Psoas muscle (tissue), 7 donors: ENCODE measurements at regions not wholly inside any gene's neighbourhood (a gene's known extent, or its start where the extent isn't known, plus 50 kb on each side); places are given as distances from the start of the nearest gene placed in this dataset.

ENCODE experiments used
- ATAC-seq, 4 donors: fragments of 200-7000 bp; cut with Tn5 transposase; one replicate each; pipeline ENCODE4 v1.9.1; 2020; ENCODE audit warnings: moderate library complexity in 3 of 4, mild to moderate bottlenecking in 2 of 4
- DNase-seq, 2 donors: peaks; one replicate each; pipeline ENCODE4 v3.0.0-alpha.2; 2020
- H3K27ac ChIP-seq: fragments of 200-600 bp; one replicate; pipeline ENCODE4 v1.8.0; 2022
- H3K27me3 ChIP-seq, 3 donors: fragments of 200-600 bp in 1 of 3; one replicate each; pipeline versions ENCODE4 v1.6.1 to v1.8.0; 2013 to 2022; ENCODE audit warnings: low read length in 2 of 3, mild to moderate bottlenecking in 2 of 3, moderate library complexity in 1 of 3; ENCODE audit not compliant: insufficient read depth in 3 of 3
- H3K36me3 ChIP-seq, 2 donors: fragments of 200-600 bp in 1 of 2; one replicate each; pipeline versions ENCODE4 v1.6.1 to v1.8.0; 2013 to 2022; ENCODE audit warnings: low read depth in 1 of 2, mild to moderate bottlenecking in 1 of 2, moderate library complexity in 1 of 2; ENCODE audit not compliant: insufficient read depth in 1 of 2
- H3K4me1 ChIP-seq: fragments of 200-600 bp; one replicate; pipeline ENCODE4 v1.8.0; 2022
- H3K4me3 ChIP-seq: fragments of 200-600 bp; one replicate; pipeline ENCODE4 v1.8.0; 2022; ENCODE audit warnings: mild to moderate bottlenecking
- H3K9me3 ChIP-seq: fragments of 200-600 bp; one replicate; pipeline ENCODE4 v1.8.0; 2022
- CTCF ChIP-seq: fragments of 200-600 bp; IDR thresholded peaks from one replicate; pipeline ENCODE4 v1.8.0; 2022; ENCODE audit warnings: antibody characterized with exemption
- WGBS, 3 donors: extraction: QIAGEN DNeasy Blood & Tissue Kit; methylation state at CpG; one replicate each; pipeline versions ENCODE4 v1.1.6 to v1.1.7; 2013; 5-methylcytosine and 5-hydroxymethylcytosine counted together
- intact Hi-C, 2 donors: fragments of 100-400 bp; cut with DNase I; formaldehyde crosslinking; loops; one replicate each; pipeline versions ENCODE4 v1.11.0 to v1.14.2; 2022
- donor health status: healthy with polysubstance abuse.
- donor health status: DM: no; HTN: no; CAD: no; lungs with moderate emphysema.
- donor health status: Bipolar disorder and iron deficiency.
- donor health status: healthy.
- donor health status: DM: yes; HTN: yes; CAD: no.
- donor health status: DM: no; HTN: no; CAD: no.
- donor health status: DM: yes; HTN: yes; CAD: no.

DNA sequence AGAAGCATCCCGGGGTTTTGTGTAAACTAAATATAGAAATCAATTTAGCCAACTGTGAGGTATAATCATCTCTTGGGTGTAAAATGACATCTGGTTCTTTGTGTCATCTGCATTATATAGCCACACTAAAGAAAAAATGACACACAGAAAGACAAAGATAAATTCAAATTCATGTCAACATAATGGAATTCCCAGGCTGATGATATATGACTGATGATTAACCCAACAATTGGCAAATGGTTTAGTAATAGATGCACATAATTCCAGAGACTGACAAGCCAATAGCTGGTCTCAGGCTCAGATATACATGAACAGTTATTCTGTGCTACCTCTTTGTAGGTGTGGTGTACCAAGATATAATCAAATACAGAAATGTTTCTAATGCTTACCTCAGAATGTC, 375.4 kb upstream of the PITX2 start:
- Histone ChIP-seq H3K4me1 (no peaks in the 10 kb centered on the region), H3K36me3 (no peaks in the 10 kb centered on the region), H3K27me3 (no peaks in the 10 kb centered on the region), H3K9me3 (no peaks in the 10 kb centered on the region), H3K4me3 (no peak overlapping the region), H3K27ac (no peak overlapping the region)
- TF ChIP-seq CTCF, result no peak
- intact Hi-C loops, result no loop called here
- 55 to 67% (median 67%) methylated on average over 1 of the region's 1 CpG for WGBS, 3 donors
- no peak for ATAC-seq
- no peak for DNase-seq

DNA sequence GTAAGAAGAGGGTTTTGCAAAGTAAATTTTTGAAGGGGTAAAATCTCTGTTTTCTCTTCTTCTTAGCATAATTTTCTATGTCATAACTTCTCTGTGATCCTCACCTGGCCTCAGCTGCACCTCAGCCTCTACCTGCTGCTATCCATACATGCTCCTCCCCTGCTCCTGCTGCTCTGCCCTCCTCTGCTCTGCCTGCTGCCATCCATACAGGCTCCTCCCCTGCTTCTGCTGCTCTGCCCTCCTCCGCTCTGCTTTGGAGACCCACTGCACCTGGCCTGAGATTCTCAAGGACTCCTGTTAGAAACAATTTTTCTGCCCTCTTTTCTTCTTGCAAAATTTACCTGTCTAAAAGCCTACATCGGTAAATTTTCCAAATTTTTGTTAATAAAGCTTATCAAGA, 388.6 kb upstream of the PITX2 start:
- Histone ChIP-seq H3K9me3 (no peaks in the 10 kb centered on the region), H3K27ac (no peak overlapping the region), H3K4me1 (no peaks in the 10 kb centered on the region), H3K4me3 (no peak overlapping the region), H3K36me3 (no peaks in the 10 kb centered on the region), H3K27me3 (no peaks in the 10 kb centered on the region)
- intact Hi-C loops, result no loop called here
- DNase-seq, result no peak
- WGBS, 3 donors, result 74 to 90% (median 86%) methylated on average over 2 of the region's 2 CpGs
- no peak for TF ChIP-seq CTCF
- no peak for ATAC-seq

DNA sequence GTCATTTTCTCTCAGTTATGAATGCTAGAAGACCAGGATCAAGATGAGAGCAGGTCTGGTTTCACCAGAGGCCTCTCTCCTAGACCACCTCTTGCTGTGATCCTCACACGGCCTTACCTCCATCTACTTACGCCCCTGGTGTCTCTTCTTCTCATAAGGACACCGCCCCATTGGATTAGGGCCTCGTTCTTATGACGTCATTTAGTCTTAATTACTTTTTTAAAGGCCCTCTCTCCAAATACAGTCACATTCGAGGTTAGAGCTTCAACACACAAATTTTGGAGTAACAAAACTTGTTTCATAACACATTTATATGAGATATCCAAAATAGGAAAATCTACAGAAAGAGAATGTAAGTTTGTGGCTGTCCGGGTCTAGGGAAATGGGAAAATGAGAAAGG, 391.0 kb upstream of the PITX2 start:
- no peak for ATAC-seq
- 87 to 90% (median 87%) methylated on average over 7 of the region's 7 CpGs for WGBS, 3 donors
- no peak for TF ChIP-seq CTCF
- intact Hi-C loops, result no loop called here
- Histone ChIP-seq H3K4me1 (no peaks in the 10 kb centered on the region), H3K4me3 (no peak overlapping the region), H3K27ac (no peak overlapping the region), H3K9me3 (no peaks in the 10 kb centered on the region), H3K27me3 (no peaks in the 10 kb centered on the region), H3K36me3 (no peaks in the 10 kb centered on the region)
- no peak for DNase-seq

DNA sequence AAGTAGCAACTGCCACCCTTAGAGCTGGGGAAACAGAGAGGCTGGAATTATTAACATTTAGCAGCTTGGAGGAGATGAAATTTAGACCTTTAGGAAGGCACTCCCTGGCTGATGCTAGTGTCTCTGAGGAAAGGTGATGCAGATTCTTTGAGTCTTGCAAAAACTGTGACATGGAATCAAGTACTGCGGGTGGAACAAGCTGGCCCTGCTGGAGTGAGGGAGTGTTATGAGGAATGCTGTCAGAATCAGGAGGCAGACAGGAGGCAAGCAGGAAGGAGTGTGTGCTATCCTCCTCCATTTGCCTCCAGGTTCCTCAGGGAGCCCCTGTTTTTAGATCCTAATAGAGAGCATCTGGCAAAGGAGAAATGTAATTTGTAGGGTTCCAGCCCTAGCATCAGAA, 391.7 kb upstream of the PITX2 start:
- H3K27ac ChIP-seq, result no peak overlapping the region
- ATAC-seq (no peak), DNase-seq (no peak)
- TF ChIP-seq CTCF, result no peak
- no peaks in the 10 kb centered on the region for H3K4me1 ChIP-seq
- no peak overlapping the region for H3K4me3 ChIP-seq
- intact Hi-C loops, result no loop called here
- no peaks in the 10 kb centered on the region for H3K36me3 ChIP-seq
- WGBS, 3 donors, result 82 to 100% (median 98%) methylated on average over 1 of the region's 1 CpG
- H3K9me3 ChIP-seq, result no peaks in the 10 kb centered on the region
- no peaks in the 10 kb centered on the region for H3K27me3 ChIP-seq

GRCh38 chr4:111016416-111016815, 393.5 kb upstream of the PITX2 start:
- TF ChIP-seq CTCF, result no peak
- DNase-seq (no peak), ATAC-seq (no peak)
- H3K4me1 ChIP-seq, result no peaks in the 10 kb centered on the region
- intact Hi-C loops, result no loop called here
- no peaks in the 10 kb centered on the region for H3K36me3 ChIP-seq
- H3K4me3 ChIP-seq, result no peak overlapping the region
- no peaks in the 10 kb centered on the region for H3K9me3 ChIP-seq
- no peak overlapping the region for H3K27ac ChIP-seq
- no peaks in the 10 kb centered on the region for H3K27me3 ChIP-seq
